Stomach smooth muscle (tissue), 2 donors: ENCODE measurements at regions not wholly inside any gene's neighbourhood (a gene's known extent, or its start where the extent isn't known, plus 50 kb on each side); places are given as distances from the start of the nearest gene placed in this dataset.

Experiments used
- H3K27ac ChIP-seq: one replicate; pipeline ENCODE4 v1.7.0; 2013; ENCODE audit warnings: mild to moderate bottlenecking, low read length, inconsistent platforms
- H3K27me3 ChIP-seq, 2 donors: one replicate each; pipeline ENCODE4 v1.7.0; 2013; ENCODE audit warnings: low read length in 2 of 2; ENCODE audit not compliant: insufficient read depth in 2 of 2, control insufficient read depth in 1 of 2
- H3K36me3 ChIP-seq, 2 donors: one replicate each; pipeline ENCODE4 v1.7.0; 2013; ENCODE audit warnings: low read length in 2 of 2; ENCODE audit not compliant: control insufficient read depth in 2 of 2, insufficient read depth in 2 of 2
- H3K4me1 ChIP-seq: one replicate; pipeline ENCODE4 v1.7.0; 2013; ENCODE audit warnings: low read length; ENCODE audit not compliant: control insufficient read depth, insufficient read depth
- H3K4me3 ChIP-seq, 2 donors: one replicate each; pipeline ENCODE4 v1.7.0; 2013; ENCODE audit warnings: low read length in 2 of 2
- H3K9ac ChIP-seq, 2 donors: one replicate each; pipeline ENCODE4 v1.7.0; 2013; ENCODE audit warnings: low read length in 2 of 2, mild to moderate bottlenecking in 1 of 2
- H3K9me3 ChIP-seq, 2 donors: one replicate each; pipeline ENCODE4 v1.7.0; 2013; ENCODE audit warnings: low read length in 2 of 2; ENCODE audit not compliant: control insufficient read depth in 2 of 2
- donor health status: healthy.
- donor health status: Pancreatic carcinoma.

GRCh38 chr2:239531456-239532241 lies 130.8 kb upstream of the HDAC4 start:
- Histone ChIP-seq H3K4me1 (peaks cover 10% of the 10 kb centered on the region), H3K27me3 (no peaks in the 10 kb centered on the region), H3K36me3 (no peaks in the 10 kb centered on the region), H3K27ac (no peak overlapping the region), H3K9ac (no peak overlapping the region), H3K4me3 (no peak overlapping the region), H3K9me3 (peaks cover 5 to 20% of the 10 kb centered on the region in 2 donors)

GRCh38 chr2:239530749-239531316 lies 130.0 kb upstream of the HDAC4 start:
- H3K27me3 ChIP-seq = peaks cover 0 to 3% of the 10 kb centered on the region in 2 donors
- peaks cover 5 to 20% of the 10 kb centered on the region in 2 donors for H3K9me3 ChIP-seq
- H3K9ac ChIP-seq = no peak overlapping the region
- H3K4me3 ChIP-seq = no peak overlapping the region
- H3K4me1 ChIP-seq = peaks cover 10% of the 10 kb centered on the region
- H3K27ac ChIP-seq = no peak overlapping the region
- H3K36me3 ChIP-seq = no peaks in the 10 kb centered on the region

GRCh38 chr2:239529313-239530015 lies 128.6 kb upstream of the HDAC4 start:
- no peak overlapping the region for H3K4me3 ChIP-seq
- H3K36me3 ChIP-seq = no peaks in the 10 kb centered on the region
- H3K4me1 ChIP-seq = peaks cover 10% of the 10 kb centered on the region
- H3K27me3 ChIP-seq = peaks cover 0 to 3% of the 10 kb centered on the region in 2 donors
- peaks cover 5 to 14% of the 10 kb centered on the region in 2 donors for H3K9me3 ChIP-seq
- no peak overlapping the region for H3K9ac ChIP-seq
- H3K27ac ChIP-seq = no peak overlapping the region

GRCh38 chr2:239528883-239529282 lies 128.1 kb upstream of the HDAC4 start:
- no peak overlapping the region for H3K27ac ChIP-seq
- peaks cover 0 to 3% of the 10 kb centered on the region in 2 donors for H3K27me3 ChIP-seq
- H3K4me3 ChIP-seq = no peak overlapping the region
- H3K9me3 ChIP-seq = peaks cover 5 to 12% of the 10 kb centered on the region in 2 donors
- H3K4me1 ChIP-seq = peaks cover 6% of the 10 kb centered on the region
- H3K9ac ChIP-seq = no peak overlapping the region
- H3K36me3 ChIP-seq = no peaks in the 10 kb centered on the region

GRCh38 chr2:239528146-239528545 lies 127.3 kb upstream of the HDAC4 start:
- Histone ChIP-seq H3K36me3 (no peaks in the 10 kb centered on the region), H3K27ac (no peak overlapping the region), H3K9ac (no peak overlapping the region), H3K4me1 (no peaks in the 10 kb centered on the region), H3K27me3 (peaks cover 0 to 3% of the 10 kb centered on the region in 2 donors), H3K4me3 (no peak overlapping the region), H3K9me3 (peaks cover 5 to 12% of the 10 kb centered on the region in 2 donors)

- Histone ChIP-seq H3K36me3 (no peaks in the 10 kb centered on the region), H3K27me3 (peaks cover 0 to 3% of the 10 kb centered on the region in 2 donors), H3K27ac (no peak overlapping the region), H3K9me3 (peaks cover 5 to 12% of the 10 kb centered on the region in 2 donors), H3K4me1 (no peaks in the 10 kb centered on the region), H3K9ac (no peak overlapping the region), H3K4me3 (no peak overlapping the region)
Measured at GRCh38 chr2:239526666-239527415, 126.0 kb upstream of the HDAC4 start.

- H3K36me3 ChIP-seq = no peaks in the 10 kb centered on the region
- H3K9me3 ChIP-seq = peaks cover 4 to 8% of the 10 kb centered on the region in 2 donors
- no peak overlapping the region for H3K4me3 ChIP-seq
- H3K9ac ChIP-seq = no peak overlapping the region
- no peak overlapping the region for H3K27ac ChIP-seq
- H3K4me1 ChIP-seq = no peaks in the 10 kb centered on the region
- peaks cover 0 to 3% of the 10 kb centered on the region in 2 donors for H3K27me3 ChIP-seq
Measured at GRCh38 chr2:239526038-239526437, 125.2 kb upstream of the HDAC4 start.

GRCh38 chr2:239523954-239524330 lies 123.1 kb upstream of the HDAC4 start:
- Histone ChIP-seq H3K4me3 (no peak overlapping the region), H3K4me1 (no peaks in the 10 kb centered on the region), H3K27me3 (peaks cover 0 to 3% of the 10 kb centered on the region in 2 donors), H3K9ac (no peak overlapping the region), H3K27ac (no peak overlapping the region), H3K9me3 (no peaks in the 10 kb centered on the region), H3K36me3 (no peaks in the 10 kb centered on the region)

- H3K27me3 ChIP-seq = peaks cover 0 to 3% of the 10 kb centered on the region in 2 donors
Measured at GRCh38 chr2:239523147-239523953, 122.5 kb upstream of the HDAC4 start.

GRCh38 chr2:239522740-239523119 lies 121.9 kb upstream of the HDAC4 start:
- Histone ChIP-seq H3K4me3 (no peak overlapping the region), H3K27ac (no peak overlapping the region), H3K9ac (no peak overlapping the region), H3K4me1 (no peaks in the 10 kb centered on the region), H3K9me3 (no peaks in the 10 kb centered on the region), H3K36me3 (no peaks in the 10 kb centered on the region), H3K27me3 (peaks cover 0 to 3% of the 10 kb centered on the region in 2 donors)

More at GRCh38 chr2:239523147-239523953, 122.5 kb upstream of the HDAC4 start:
- Histone ChIP-seq H3K4me1 (no peaks in the 10 kb centered on the region), H3K4me3 (no peak overlapping the region), H3K27ac (no peak overlapping the region), H3K9me3 (no peaks in the 10 kb centered on the region), H3K9ac (no peak overlapping the region), H3K36me3 (no peaks in the 10 kb centered on the region)
